Loucy (cell line): ENCODE measurements at regions not wholly inside any gene's neighbourhood (a gene's known extent, or its start where the extent isn't known, plus 50 kb on each side); places are given as distances from the start of the nearest gene placed in this dataset.

Experiments used
- H2AFZ ChIP-seq: fragments of 200-600 bp; sonication (generic); 2 replicates; pipeline ENCODE4 v1.6.0; 2016; ENCODE audit warnings: antibody characterized with exemption, mild to moderate bottlenecking, low read length, moderate library complexity
- H3F3A ChIP-seq: fragments of 200-600 bp; 2 replicates; pipeline ENCODE4 v1.6.0; 2016; ENCODE audit warnings: antibody characterized with exemption, low read depth, mild to moderate bottlenecking
- H3K27me3 ChIP-seq: fragments of 200-600 bp; sonication (generic); 2 replicates; pipeline ENCODE4 v1.6.1; 2014; ENCODE audit warnings: low read length, mild to moderate bottlenecking; ENCODE audit not compliant: insufficient read depth, poor library complexity, severe bottlenecking
- H3K36me3 ChIP-seq: fragments of 200-600 bp; sonication (generic); 2 replicates; pipeline ENCODE4 v1.6.1; 2016; ENCODE audit warnings: low read length; ENCODE audit not compliant: insufficient read depth
- H3K4me1 ChIP-seq: fragments of 200-600 bp; sonication (generic); 2 replicates; pipeline ENCODE4 v1.5.1; 2014; ENCODE audit warnings: low read length, mild to moderate bottlenecking; ENCODE audit not compliant: insufficient read depth, poor library complexity, severe bottlenecking
- H3K4me2 ChIP-seq: fragments of 200-600 bp; sonication (generic); 2 replicates; pipeline ENCODE4 v1.6.0; 2014; ENCODE audit warnings: antibody characterized with exemption, low read length, low read depth, mild to moderate bottlenecking; ENCODE audit not compliant: poor library complexity, severe bottlenecking
- H3K4me3 ChIP-seq: fragments of 200-600 bp; sonication (generic); 2 replicates; pipeline ENCODE4 v1.5.1; 2014; ENCODE audit warnings: low read length, mild to moderate bottlenecking, mixed read lengths; ENCODE audit not compliant: poor library complexity, severe bottlenecking
- H3K79me2 ChIP-seq: fragments of 200-600 bp; sonication (generic); 2 replicates; pipeline ENCODE4 v1.6.1; 2014; ENCODE audit warnings: low read length; ENCODE audit not compliant: insufficient read depth
- H3K9ac ChIP-seq: fragments of 200-600 bp; sonication (generic); 2 replicates; pipeline ENCODE4 v1.6.0; 2014; ENCODE audit warnings: mild to moderate bottlenecking, low read depth, low read length, moderate library complexity; ENCODE audit not compliant: poor library complexity, severe bottlenecking
- H3K9me2 ChIP-seq: fragments of 200-600 bp; sonication (generic); replicated peaks from 2 replicates; pipeline ENCODE4 v1.6.1; 2016; ENCODE audit warnings: low read depth, low read length, mixed read lengths
- H3K9me3 ChIP-seq: fragments of 200-600 bp; sonication (generic); 2 replicates; pipeline ENCODE4 v1.6.1; 2014; ENCODE audit warnings: mild to moderate bottlenecking, antibody characterized with exemption, low read length, low read depth; ENCODE audit not compliant: insufficient read depth
- H4K20me1 ChIP-seq: fragments of 200-600 bp; sonication (generic); 2 replicates; pipeline ENCODE4 v1.6.0; 2014; ENCODE audit warnings: antibody characterized with exemption, low read length, mild to moderate bottlenecking; ENCODE audit not compliant: insufficient read depth, poor library complexity, severe bottlenecking
- EZH2phosphoT487 ChIP-seq: fragments of 200-600 bp; IDR thresholded peaks from 2 replicates; pipeline ENCODE4 v1.6.1; 2018; ENCODE audit warnings: antibody characterized with exemption, mild to moderate bottlenecking, moderate library complexity, borderline replicate concordance
- TF ChIP-seq, protein P1 (sequence below): fragments of 200-600 bp; sonication (generic); conservative IDR thresholded peaks from 2 replicates; pipeline ENCODE4 v1.5.1; 2014; ENCODE audit warnings: mild to moderate bottlenecking, antibody characterized with exemption, low read length

DNA sequence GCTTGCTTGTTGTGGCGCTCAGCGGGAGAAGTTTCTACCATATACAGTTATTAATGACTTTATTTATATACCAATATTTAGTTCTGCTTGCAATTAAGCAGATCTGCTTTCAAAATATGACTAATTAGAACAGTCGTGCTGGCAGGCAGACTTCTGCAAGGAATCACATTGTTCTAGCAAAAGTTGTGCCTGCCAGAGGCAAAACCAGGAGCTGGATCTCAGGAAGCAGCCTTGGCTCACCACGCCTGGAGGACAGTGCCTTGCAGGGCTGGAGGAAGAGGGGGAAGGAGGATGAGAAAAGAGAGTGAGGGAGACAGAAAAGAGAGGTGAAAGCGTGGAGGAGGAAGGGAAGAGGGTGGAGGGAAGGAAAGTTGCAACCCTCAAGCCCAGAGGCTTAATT lies 160.3 kb downstream of the NUP210 start:
- Histone ChIP-seq H3K79me2 (no peaks in the 10 kb centered on the region), H3K9ac (no peak overlapping the region), H4K20me1 (no peaks in the 10 kb centered on the region), H3K9me3 (no peaks in the 10 kb centered on the region), H2AFZ (no peak overlapping the region), H3K36me3 (no peaks in the 10 kb centered on the region), H3F3A (peaks cover 4% of the 10 kb centered on the region; the same call in 1 of the 2 replicates), H3K4me3 (no peak overlapping the region), H3K4me1 (peaks cover 28% of the 10 kb centered on the region), H3K4me2 (no peak overlapping the region), H3K27me3 (no peaks in the 10 kb centered on the region), H3K9me2 (no peaks in the 10 kb centered on the region)
- TF ChIP-seq, protein P1, sequence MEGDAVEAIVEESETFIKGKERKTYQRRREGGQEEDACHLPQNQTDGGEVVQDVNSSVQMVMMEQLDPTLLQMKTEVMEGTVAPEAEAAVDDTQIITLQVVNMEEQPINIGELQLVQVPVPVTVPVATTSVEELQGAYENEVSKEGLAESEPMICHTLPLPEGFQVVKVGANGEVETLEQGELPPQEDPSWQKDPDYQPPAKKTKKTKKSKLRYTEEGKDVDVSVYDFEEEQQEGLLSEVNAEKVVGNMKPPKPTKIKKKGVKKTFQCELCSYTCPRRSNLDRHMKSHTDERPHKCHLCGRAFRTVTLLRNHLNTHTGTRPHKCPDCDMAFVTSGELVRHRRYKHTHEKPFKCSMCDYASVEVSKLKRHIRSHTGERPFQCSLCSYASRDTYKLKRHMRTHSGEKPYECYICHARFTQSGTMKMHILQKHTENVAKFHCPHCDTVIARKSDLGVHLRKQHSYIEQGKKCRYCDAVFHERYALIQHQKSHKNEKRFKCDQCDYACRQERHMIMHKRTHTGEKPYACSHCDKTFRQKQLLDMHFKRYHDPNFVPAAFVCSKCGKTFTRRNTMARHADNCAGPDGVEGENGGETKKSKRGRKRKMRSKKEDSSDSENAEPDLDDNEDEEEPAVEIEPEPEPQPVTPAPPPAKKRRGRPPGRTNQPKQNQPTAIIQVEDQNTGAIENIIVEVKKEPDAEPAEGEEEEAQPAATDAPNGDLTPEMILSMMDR, result no peak
- no peak for TF ChIP-seq EZH2phosphoT487

DNA sequence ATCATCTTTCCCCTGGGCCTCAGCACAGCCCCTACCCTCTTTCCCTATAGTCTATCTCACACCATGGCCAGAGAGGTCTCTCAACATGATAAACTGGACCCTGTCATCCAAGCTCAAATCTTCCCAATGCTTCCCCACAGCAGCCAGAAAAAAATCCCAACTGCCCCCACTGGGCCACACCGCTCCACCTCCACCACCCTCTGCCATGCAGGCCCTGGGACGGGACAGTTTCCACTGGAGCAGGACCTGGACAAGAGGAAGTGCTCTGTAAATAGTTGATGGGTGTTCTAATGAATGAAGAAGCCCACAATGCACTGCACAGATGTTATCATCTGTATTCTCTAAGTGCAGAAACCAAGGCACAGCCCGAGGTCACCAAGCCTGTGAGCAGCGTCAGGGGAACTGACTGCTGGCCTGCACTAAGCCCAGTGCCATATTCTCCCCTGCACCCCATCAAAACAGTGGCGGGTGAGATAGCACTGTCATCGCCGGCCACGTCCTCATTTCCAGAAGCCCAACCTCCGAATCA lies 161.1 kb downstream of the NUP210 start:
- H4K20me1 ChIP-seq, result no peaks in the 10 kb centered on the region
- no peak overlapping the region for H3K4me3 ChIP-seq
- no peaks in the 10 kb centered on the region for H3K9me3 ChIP-seq
- peaks cover 28% of the 10 kb centered on the region for H3K4me1 ChIP-seq
- H3K4me2 ChIP-seq, result no peak overlapping the region
- no peaks in the 10 kb centered on the region for H3K36me3 ChIP-seq
- H3K79me2 ChIP-seq, result no peaks in the 10 kb centered on the region
- H3K9ac ChIP-seq, result no peak overlapping the region
- H3F3A ChIP-seq, result peaks cover 4% of the 10 kb centered on the region; the same call in 1 of the 2 replicates
- H2AFZ ChIP-seq, result no peak overlapping the region
- TF ChIP-seq, protein P1, result no peak
- TF ChIP-seq EZH2phosphoT487, result no peak
- no peaks in the 10 kb centered on the region for H3K9me2 ChIP-seq
- H3K27me3 ChIP-seq, result no peaks in the 10 kb centered on the region

DNA sequence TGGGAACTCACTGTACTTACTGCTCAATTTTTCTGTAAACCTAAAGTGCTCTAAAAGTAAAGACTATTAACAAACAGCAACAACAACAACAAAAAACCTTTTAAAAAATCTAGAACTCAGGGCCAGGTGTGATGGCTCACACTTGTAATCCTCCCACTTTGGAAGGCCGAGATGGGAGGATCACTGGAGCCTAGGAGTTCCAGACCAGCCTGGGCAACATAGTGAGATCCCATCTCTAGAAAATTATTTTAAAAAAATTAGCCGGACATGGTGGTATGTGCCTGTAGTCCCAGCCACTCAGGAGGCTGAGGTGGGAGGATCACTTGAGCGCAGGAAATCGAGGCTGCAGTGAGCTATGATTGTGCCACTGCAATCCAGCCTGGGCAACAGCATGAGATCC lies 161.8 kb downstream of the NUP210 start:
- no peaks in the 10 kb centered on the region for H4K20me1 ChIP-seq
- no peak overlapping the region for H3K4me3 ChIP-seq
- TF ChIP-seq EZH2phosphoT487, result no peak
- H3F3A ChIP-seq, result peaks cover 4% of the 10 kb centered on the region; the same call in 1 of the 2 replicates
- no peaks in the 10 kb centered on the region for H3K36me3 ChIP-seq
- H3K4me1 ChIP-seq, result peaks cover 27% of the 10 kb centered on the region
- H3K79me2 ChIP-seq, result no peaks in the 10 kb centered on the region
- no peaks in the 10 kb centered on the region for H3K27me3 ChIP-seq
- no peak overlapping the region for H2AFZ ChIP-seq
- H3K9ac ChIP-seq, result no peak overlapping the region
- no peaks in the 10 kb centered on the region for H3K9me3 ChIP-seq
- no peaks in the 10 kb centered on the region for H3K9me2 ChIP-seq
- H3K4me2 ChIP-seq, result no peak overlapping the region

DNA sequence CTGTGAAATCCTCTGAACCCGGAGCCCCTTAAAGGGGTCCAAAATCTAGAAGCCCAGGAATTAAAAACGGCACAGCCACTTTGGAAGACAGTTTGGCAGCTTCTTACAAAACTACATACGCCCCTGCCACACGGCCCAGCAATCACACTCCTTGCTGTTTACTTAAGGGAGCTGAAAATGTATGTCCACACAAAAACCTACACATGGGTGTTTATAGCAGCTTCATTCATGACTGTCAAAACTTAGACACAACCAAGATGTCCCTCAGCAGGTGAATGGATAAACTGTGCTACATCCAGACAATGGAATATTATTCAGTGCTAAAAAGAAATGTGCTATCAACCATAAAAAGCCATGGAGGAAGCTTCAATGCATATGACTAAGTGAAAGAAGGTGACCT lies 162.5 kb downstream of the NUP210 start:
- no peaks in the 10 kb centered on the region for H3K27me3 ChIP-seq

More for the DNA sequence above, 162.5 kb downstream of the NUP210 start:
- H3K4me2 ChIP-seq, result no peak overlapping the region
- H3K9me2 ChIP-seq, result no peaks in the 10 kb centered on the region
- H3K9ac ChIP-seq, result no peak overlapping the region
- H3K4me1 ChIP-seq, result peaks cover 21% of the 10 kb centered on the region
- no peak overlapping the region for H2AFZ ChIP-seq
- no peaks in the 10 kb centered on the region for H3K79me2 ChIP-seq
- no peaks in the 10 kb centered on the region for H3K36me3 ChIP-seq
- H3F3A ChIP-seq, result peaks cover 4% of the 10 kb centered on the region; the same call in 1 of the 2 replicates
- TF ChIP-seq, protein P1, result no peak
- TF ChIP-seq EZH2phosphoT487, result no peak
- H3K4me3 ChIP-seq, result no peak overlapping the region
- no peaks in the 10 kb centered on the region for H3K9me3 ChIP-seq
- no peaks in the 10 kb centered on the region for H4K20me1 ChIP-seq
